ENCODE measurements at regions not wholly inside any gene's neighbourhood (a gene's known extent, or its start where the extent isn't known, plus 50 kb on each side); places are given as distances from the start of the nearest gene placed in this dataset.

- no peak for TF ChIP-seq BCL3 (IDR thresholded peaks at IDR 0.05)
- no peak for TF ChIP-seq ZSCAN20 (CRISPR knock-in tag; IDR thresholded peaks at IDR 0.05)
- no peak for TF ChIP-seq KDM5A (IDR thresholded peaks at IDR 0.05)
- no peak for TF ChIP-seq ELK1 (IDR thresholded peaks at IDR 0.05; ENCODE audit: low read depth, low read length)
- no peak for TF ChIP-seq RARB (CRISPR knock-in tag; IDR thresholded peaks at IDR 0.05)
Measured at GRCh38 chr15:81526029-81526428, 152.0 kb upstream of the TMC3 start (continued).

- FAIRE-seq, result no peak
- H3K27ac ChIP-seq, result no peak overlapping the region
- no peak for DNase-seq (ENCODE audit: low read depth in 1 of 2, low spot score in 1 of 2)
- 4% methylated on average over 1 of the region's 1 CpG for WGBS (ENCODE audit: missing lambda C conversion rate)
- H3K4me1 ChIP-seq, result no peaks in the 10 kb centered on the region
- no peaks in the 10 kb centered on the region for H3K9me3 ChIP-seq
- no peak overlapping the region for H3K4me3 ChIP-seq
- TF ChIP-seq FOSB (CRISPR knock-in tag; IDR thresholded peaks at IDR 0.05), result no peak
- no peak for TF ChIP-seq HEYL (CRISPR knock-in tag; IDR thresholded peaks at IDR 0.05)
- TF ChIP-seq EHMT2 (IDR thresholded peaks at IDR 0.05; ENCODE audit: low read depth), result no peak
- no peak for TF ChIP-seq CBX8 (IDR thresholded peaks at IDR 0.05)
- no peak for TF ChIP-seq SMC3 (IDR thresholded peaks at IDR 0.05)
- H3K4me2 ChIP-seq, result no peak overlapping the region
- CTCF ChIA-PET, result no interaction called here
- ATAC-seq, result no peak
- POLR2A ChIA-PET, result no interaction called here
Measured at GRCh38 chr15:81524496-81524895, 150.5 kb upstream of the TMC3 start.

- TF ChIP-seq REST (IDR thresholded peaks at IDR 0.05) (no peak), ESRRA (IDR thresholded peaks at IDR 0.05; ENCODE audit: borderline replicate concordance, low read length) (no peak), HMGXB4 (CRISPR knock-in tag; IDR thresholded peaks at IDR 0.05; ENCODE audit: borderline replicate concordance) (no peak), FOSB (CRISPR knock-in tag; IDR thresholded peaks at IDR 0.05) (no peak), RAD21 (conservative IDR thresholded peaks at IDR 0.05 in 1 of 2, IDR thresholded peaks at IDR 0.05 in 1 of 2) (no peak)
- WGBS (ENCODE audit: missing lambda C conversion rate), result 4% methylated on average over 2 of the region's 2 CpGs
- ChIA-PET POLR2A (no interaction called here), CTCF (interaction anchor here (0.6 to 0.9 kb wide), 2 partner anchors 11 to 421 kb away, joined by 3 read pairs; no protein-coding TSS in a partner anchor)
- Histone ChIP-seq H3K4me1 (no peaks in the 10 kb centered on the region), H3K27ac (no peak overlapping the region), H3K4me2 (no peak overlapping the region), H3K4me3 (no peak overlapping the region), H3K9me3 (no peaks in the 10 kb centered on the region)
- ATAC-seq, result no peak
- FAIRE-seq, result no peak
- DNase-seq (ENCODE audit: low read depth in 1 of 2, low spot score in 1 of 2), result no peak
Measured at GRCh38 chr15:81523867-81524266, 149.9 kb upstream of the TMC3 start.

Data from A549 (cell line).